GM19043 (cell line): ENCODE measurements at regions not wholly inside any gene's neighbourhood (a gene's known extent, or its start where the extent isn't known, plus 50 kb on each side); places are given as distances from the start of the nearest gene placed in this dataset.
"Not testable (repeated sequence)": the region's sequence is repeated elsewhere in the genome, so short reads cannot be mapped to it uniquely, and the experiment has no call there.

Experiments
- ATAC-seq: cut with Tn5 transposase; IDR thresholded peaks from one replicate; pipeline ENCODE4 v1.9.1; 2021; ENCODE audit warnings: low read depth; ENCODE audit not compliant: unreplicated experiment

DNA sequence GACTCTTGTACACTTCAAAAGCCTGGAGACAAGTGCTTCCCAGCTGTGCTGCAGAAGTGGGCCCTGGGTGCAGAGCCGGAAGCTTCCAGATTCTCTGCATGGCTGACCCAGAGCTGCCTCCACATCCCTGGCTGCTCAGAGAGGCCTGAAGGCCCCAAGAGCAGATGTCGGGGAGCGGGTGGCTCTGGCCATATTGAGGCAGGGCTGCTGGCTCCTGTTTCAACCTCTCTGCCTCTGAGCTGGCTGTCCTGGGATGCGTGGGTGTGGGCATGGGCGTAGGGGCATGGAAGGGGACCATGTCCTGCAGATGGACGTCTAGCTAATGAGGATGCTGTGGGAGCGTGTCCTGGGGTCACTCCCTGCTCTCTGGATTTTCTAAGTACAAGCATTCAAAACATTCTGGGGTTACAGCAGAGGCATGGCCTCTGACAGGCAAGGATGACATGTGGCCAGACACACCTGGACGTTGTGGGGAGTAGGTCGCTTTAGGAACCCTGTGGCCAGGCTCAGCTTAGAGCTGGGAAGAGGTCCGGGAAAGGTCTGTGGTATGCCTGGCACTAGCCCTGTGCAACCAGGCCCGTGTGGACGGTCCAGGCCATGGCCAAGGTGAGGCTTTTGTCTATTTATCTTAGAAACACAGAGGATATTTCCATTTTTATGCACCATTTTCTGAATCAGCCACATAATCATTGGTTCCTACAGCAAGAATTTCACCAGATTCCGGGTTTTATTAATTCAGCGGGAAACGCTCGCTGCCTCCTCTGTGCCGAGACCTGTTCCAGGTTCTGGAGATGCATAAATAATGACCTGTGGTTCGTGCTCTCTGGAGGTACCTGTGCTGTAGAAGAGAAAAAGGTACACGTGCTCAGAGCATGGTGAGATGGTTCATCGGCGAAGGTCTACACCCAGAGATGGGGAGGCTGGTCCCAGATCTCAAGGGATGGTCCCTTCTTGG, 361.1 kb downstream of the GLRX3 start:
- no peak for ATAC-seq

DNA sequence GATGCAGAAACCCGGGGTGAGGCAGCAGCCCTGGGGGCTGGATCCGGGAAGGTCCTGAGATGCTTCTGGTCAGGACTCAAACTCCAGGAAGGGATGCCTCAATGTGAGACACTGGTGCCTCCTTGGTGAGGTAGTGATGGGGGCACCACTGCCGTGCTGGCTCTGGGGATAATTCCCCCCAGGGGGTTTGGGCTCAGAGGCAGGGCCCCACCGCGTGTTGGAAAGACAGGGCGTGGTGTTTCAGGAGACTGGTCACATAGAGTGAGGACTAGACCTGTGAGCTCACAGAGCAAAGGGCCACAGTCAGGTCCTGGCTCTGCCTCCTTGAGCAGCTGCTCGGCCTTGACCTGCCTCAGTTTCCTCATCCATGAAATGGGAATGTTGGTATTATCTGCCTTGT, 361.9 kb downstream of the GLRX3 start:
- ATAC-seq: no peak

DNA sequence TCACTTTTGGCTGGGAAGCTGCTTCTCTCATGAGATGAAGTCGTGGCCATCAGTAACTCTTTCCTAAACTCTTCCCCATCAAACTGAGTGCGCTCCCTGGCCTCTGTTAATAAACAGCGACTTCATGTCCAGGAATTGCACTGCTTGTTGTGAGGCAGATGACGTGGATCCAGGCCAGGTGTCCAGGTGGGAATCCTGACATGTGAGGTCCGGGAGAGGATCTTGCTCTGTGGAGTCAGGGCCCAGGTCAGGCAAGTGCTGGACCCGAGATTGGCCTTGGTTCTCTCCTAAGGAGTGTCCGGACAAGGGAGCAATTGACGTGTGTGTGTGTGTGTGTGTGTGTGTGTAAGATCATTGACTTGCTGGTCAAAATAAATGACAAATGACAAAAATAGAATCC, 362.7 kb downstream of the GLRX3 start:
- ATAC-seq: no peak

DNA sequence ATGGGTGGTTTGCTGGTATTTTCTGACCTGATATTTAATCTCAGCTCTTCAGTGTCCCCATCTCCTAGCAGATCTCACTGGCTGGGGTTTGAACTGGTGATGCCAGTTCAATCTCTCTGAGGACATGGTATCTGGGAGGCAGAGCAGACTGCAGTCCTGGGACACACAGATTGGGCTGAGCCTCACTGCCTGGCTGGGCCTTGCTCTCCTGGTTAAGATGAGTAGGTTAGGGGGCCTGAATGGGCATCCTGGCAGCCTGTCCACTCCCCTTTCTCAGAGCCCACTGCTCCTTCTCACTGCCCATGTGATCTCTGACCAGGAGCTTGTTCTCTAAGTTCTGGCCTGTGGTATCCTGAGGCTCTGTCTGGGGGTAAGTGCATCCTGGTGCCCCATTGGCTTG, 363.4 kb downstream of the GLRX3 start:
- ATAC-seq: no peak

DNA sequence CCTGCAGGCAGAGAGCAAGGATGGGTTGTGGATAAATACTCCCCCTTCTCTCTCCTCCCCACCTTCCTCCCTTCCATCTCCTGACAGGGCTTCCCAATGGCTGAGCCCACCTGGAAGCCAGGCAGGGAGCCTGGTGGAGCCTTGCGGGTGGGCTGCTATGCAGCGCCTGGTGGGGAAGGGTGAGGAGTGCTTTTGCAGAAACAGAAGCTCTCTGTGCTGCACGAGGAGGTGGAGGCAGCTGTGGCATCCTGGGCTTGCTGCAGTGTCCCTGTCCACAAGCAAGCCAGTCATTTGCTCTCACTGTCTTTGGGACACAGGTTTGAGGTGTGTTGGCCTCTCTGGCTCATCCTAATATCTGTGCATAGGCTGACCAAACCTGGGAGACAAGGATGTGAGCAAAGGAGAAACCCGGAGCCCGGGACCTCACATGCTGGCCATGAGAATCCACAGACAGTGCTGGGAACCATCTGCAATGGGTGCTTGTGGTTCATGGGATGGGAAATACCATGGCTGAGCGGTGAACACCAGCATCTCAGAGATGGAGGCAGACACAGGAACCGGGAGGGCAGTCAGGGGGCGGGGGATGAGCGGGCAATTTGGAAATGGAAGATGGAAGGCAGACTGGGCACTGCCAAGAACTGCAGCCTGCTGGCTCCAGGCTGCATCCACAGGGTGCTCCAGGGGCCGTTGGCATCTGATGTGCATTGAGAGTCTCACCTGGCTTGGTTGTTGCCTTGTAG, 364.2 kb downstream of the GLRX3 start:
- ATAC-seq: no peak

DNA sequence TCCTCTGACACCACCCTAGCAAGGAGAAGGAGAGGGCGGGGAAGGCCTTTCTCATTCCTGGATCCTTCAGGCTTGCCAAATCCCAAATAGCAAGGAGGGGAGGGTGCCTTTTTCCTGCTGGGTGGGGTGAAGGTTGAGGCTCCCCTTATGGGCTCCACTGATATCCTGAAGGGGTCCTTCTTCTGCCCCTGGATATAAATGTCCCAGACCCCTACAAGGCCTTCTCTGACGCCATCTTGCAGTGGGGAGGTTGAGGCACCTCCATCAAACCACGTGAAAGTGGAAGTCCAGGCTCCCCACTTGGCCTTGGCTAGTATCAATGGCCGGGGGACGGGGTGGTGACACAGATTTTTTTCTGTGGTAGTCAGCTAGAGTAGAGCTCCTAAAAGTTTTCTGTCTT, 371.3 kb downstream of the GLRX3 start:
- ATAC-seq: no peak

DNA sequence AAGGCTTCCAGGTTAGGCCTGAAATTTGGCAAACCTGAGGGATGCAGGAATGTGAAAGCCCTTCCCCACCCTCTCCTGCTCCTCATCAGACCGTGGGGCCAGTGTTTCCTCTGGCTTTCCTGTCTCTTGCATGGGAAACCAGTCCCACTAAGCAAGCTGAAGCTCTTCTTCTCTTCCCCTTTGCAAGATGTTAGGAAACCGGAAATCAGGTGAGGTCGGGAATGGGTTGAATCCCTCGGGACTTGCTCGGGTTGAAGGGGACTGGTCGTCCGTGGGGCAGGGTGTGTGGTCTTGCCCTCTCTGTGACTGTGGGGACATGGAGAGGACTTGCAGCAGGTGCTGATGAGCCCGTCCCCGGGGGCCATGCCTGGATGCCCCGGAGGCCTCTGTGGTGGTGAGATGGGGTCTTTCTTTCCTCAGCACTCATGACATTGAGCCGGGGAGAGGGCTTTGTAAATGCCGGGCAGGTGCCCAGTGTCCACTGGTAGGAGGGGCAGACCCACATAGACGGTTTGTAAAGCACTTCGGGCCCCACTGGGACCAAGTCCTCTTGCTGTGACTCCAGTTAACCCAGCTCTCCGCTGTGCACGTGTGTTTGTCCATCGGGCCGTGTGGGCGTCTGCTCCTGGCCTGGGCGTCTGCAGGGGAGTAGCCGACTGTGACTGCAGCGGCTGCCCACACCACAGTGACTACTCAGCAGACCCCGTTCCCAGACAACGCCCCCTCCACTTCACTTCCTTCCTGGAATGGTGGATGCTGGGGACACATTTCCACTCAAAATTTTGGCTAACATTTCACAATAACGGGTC, 373.9 kb downstream of the GLRX3 start:
- ATAC-seq: no peak

DNA sequence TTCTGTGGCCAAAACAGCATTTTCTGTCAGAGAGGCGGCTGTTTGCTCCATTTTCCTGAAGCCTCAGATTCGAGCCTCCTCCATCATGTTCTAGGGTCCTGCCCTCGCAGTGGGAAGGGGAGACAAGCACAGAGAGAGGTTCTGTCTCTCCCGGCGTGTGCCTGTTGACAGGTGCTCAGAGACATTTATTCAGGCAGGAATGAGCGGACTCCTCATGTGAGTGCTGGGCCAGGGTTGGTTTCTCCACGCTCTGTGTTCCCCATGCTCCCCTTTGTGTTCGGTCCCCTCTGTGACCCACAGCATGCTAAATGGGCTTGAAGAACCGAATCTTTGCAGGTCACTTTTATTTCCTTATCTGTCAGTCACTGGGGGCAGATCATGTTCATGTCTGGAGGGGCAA, 374.6 kb downstream of the GLRX3 start:
- no peak for ATAC-seq

DNA sequence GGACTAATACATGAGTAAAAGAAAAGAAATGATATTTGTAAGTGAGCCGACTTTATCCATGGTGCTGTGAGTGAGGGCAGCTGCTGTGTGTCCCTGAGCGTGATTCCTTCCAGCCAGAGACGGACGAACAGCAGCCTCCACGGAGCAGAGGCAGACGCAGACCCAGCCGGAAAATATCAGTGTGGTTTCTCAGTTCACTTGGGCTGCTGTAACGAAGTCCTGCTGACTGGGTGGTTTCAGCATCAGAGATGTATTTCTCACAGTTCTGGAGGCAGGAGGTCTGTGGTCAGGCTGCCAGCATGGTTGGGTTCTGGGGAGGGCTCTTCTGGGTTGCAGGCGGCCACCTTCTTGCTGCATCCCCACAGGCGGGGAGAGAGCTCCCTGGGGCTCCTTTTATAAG, 375.6 kb downstream of the GLRX3 start:
- no peak for ATAC-seq

DNA sequence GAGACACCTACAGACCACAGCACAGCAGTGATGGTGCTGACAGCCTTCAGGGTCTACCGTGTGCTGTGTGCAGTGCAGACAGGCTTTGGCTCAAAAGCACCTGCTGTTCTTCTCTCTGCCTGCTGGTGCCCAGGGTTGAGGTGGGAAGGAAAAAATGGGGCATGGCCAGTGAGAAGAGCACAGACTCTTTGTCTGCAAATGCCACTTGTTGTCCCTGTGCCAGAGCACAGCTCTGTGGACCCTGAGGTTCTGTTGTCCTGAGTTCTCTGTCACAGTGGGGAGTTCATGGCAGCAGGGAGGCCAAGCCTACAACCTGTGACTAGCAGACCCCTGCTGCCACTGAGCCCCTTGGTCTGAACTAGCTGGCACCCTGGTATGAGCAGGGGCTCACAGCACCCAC, 376.7 kb downstream of the GLRX3 start:
- ATAC-seq: no peak

DNA sequence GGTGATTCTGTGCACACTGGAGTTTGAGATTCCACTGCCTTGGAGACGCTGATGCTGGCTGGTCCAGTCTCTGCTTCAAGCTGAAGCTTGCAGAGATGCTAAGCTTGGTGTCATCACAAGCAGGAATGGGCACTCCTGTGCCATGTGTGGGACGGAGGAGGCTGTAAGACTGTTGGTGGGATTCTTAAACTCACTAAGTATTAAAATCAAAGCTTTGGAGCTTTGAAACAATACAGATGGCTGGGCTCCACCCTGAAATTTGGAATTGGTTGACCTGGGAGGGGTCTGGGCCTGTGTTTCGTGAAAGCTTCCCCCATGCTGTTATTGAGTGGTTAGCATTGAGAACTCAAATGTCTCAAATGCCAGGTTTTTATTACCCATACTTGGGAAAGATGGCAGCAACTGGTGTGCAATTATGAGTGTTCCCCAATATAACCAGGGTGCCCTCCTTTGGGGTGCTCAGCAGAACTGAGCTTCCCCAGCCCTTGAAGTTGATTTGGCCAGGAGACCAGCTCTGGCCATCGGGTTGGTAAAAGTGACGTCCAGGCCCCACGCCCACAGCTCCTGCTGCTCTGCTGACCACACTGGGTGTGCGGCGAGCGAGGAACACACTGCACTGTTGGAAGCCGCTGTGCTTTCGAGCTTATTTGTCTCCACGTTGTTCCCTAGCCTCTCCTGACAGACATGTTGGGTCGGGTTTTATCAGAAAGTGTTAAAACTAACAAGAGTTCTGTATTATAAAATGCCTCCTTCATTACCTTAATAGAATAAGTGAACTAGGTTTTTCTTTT, 377.7 kb downstream of the GLRX3 start:
- ATAC-seq: no peak

DNA sequence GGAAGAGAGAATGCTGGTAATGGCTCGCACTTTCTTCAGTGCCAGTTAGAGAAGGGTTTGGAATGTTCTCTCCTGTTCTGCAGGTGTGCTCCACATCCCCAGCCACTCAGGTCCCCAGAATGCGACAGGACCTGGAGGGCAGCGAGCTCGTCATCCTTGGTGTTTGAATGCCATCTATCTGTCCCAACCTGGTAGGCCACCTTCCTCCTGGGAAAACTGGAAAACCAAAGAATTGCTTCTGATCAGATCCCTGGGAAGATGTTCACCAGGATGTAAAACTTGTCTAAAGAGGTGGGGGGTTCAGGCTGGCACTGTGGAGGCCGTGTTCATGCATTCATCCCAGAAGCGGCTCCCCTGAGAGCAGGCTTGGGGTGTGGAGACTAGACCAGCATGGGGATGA, 379.5 kb downstream of the GLRX3 start:
- no peak for ATAC-seq

DNA sequence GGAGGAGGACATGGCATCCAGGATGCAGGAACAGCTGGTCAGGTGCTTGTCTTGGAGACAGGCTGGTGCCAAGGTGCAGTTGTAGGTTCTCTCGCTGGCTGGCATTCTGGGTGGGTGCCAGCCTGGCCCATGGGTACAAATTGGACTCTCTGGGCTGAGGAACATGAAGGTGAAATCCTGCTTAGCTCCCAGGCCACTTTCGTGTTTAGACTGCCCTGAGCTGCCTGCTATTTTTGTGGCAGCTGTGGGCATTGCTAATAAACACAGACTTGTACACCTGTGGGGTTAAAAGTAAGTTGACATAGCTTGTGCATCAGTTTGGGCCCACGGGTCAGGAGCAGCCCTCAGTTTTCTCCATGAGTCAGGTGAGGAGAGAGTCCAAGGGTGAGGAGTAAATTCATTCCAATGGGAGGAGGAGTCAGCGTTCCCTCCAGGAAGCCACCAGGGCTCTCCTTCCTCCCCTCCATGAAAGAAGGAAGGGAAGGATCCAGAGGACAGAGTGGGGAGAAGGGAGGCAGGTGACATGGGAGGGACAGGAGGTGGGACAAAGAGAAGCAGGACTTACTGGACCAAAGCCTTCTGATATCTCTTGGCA, 380.0 kb downstream of the GLRX3 start:
- ATAC-seq: no peak

DNA sequence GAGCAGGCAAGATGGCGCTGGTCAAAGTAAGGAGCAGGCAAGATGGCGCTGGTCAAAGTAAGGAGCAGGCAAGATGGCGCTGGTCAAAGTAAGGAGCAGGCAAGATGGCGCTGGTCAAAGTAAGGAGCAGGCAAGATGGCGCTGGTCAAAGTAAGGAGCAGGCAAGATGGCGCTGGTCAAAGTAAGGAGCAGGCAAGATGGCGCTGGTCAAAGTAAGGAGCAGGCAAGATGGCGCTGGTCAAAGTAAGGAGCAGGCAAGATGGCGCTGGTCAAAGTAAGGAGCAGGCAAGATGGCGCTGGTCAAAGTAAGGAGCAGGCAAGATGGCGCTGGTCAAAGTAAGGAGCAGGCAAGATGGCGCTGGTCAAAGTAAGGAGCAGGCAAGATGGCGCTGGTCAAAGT, 382.7 kb downstream of the GLRX3 start:
- ATAC-seq: not testable (repeated sequence)

DNA sequence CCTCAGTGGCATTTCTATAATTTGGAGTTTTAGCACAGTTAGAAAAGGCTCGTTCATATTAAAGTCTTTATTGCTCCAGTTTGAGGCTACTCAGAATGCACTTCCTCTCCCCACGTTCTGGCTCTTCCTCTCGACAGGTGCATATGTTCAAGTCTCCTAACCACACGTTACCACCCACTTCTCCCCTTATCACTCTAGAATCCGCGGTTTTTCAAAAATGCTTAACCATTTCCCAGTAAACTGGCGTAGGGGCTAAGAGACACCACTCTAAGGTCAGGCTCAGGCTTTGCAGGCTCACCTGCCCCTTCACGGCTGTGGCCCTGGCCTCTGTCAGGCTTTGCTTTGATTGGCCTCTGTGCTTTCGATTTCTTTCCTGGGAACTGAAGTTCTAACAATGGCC, 383.6 kb downstream of the GLRX3 start:
- ATAC-seq: no peak

DNA sequence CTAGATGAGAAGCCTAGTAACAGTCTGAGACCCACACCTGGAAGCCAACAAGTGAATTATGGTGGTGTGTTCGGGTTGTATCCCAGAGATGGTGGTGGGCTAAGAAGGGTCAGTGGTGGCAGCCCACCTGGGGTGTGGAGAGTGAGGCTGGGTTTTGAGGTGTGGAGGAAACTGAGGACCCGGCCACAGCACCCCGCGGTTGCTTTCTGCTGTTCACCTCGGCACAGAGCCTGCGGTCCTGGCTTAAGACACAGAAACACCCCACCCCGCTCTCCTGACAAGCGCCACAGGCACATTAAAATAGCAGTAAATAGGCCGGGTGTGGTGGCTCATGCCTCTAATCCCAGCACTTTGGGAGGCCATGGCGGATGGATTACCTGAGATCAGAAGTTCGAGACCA, 395.1 kb downstream of the GLRX3 start:
- no peak for ATAC-seq

DNA sequence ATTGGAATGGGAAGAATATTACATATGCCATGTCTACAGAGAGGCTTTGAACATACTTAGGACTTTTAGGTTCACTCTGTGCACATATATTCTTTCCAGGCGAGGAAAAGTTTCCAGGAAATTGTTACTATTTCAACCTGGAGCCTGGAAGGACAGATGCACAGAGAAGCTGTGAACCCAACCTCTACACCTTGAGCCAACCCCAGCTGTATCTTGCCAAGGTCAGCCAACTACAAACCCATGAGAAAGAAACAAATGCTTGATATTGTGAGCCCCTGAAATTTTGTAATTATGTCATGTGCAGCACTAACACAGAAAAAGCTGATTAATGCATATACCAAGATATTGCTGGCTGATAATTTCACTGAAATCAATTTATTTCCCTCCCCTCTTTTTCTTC, 404.9 kb downstream of the GLRX3 start:
- no peak for ATAC-seq

DNA sequence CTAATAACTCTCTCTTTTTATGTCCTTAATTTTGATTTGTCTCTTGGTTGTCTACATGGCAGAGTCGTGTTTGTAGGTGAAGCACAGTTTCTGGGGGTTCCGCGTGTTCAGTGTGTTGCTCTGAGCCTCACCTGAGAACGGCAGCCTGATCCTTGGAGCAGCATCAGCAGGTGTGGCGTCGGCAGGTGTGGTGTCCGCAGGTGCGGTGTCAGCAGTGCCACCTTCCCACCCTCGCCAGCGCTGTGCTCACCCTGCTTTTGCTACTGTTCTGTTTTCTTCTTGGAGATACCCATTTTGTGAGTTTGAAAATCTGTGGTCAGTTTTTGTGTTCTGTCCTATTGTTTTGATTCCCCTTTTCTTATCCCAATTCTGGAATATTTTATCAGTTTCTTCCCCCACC, 406.6 kb downstream of the GLRX3 start:
- no peak for ATAC-seq

DNA sequence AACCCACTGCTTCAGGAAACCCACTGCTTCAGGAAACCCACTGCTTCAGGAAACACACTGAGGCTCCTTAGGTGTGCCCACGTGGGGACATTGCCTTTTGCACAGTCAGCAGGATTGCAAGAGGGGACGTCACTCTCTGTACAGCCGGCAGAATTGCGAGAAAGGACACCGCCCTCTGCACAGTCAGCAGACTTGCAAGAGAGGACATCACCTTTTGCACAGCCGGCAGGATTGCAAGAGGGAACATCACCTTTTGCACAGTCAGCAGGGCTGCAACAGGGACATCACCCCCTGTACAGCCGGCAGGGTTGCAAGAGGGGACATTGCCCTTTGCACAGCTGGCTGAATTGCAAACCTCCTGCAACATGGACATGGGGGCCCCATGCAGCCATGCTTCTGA, 407.6 kb downstream of the GLRX3 start:
- no peak for ATAC-seq

DNA sequence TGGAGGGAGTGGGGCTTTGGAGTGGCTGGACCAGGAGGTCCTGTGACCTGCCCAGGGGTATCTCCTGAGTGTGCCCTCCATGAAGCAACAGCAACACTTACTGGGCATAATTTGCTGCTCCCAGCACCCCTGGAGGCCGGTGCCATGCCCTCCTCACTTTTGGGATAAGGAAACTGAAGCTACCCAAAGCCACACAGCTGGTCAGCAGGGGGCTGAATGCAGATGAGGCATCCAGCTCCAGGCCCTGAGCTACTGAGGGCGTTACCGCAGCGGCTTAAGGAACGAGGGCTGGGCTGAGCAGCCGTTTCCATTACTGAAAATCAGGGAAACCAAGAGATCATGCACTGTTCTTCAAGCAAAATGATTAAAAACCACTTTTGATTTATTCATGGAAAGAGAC, 408.9 kb downstream of the GLRX3 start:
- ATAC-seq: no peak
